PC-3 (cell line): ENCODE measurements at regions not wholly inside any gene's neighbourhood (a gene's known extent, or its start where the extent isn't known, plus 50 kb on each side); places are given as distances from the start of the nearest gene placed in this dataset.

Source experiments
- CTCF ChIP-seq: fragments of 300-600 bp; sonication (generic); conservative IDR thresholded peaks from 2 replicates; pipeline ENCODE4 v1.5.1; 2017; ENCODE audit warnings: antibody characterized with exemption, low read depth, mild to moderate bottlenecking, low read length
- EZH2phosphoT487 ChIP-seq: fragments of 300-600 bp; sonication (generic); IDR thresholded peaks from 2 replicates; pipeline ENCODE4 v1.6.1; 2018; ENCODE audit warnings: mild to moderate bottlenecking, antibody characterized with exemption, low read length, borderline replicate concordance

- TF ChIP-seq CTCF (no peak), EZH2phosphoT487 (no peak)
Observed at GRCh38 chr4:27620886-27621285, 760.2 kb downstream of the STIM2 start.
